GM19324 (cell line): ENCODE measurements at regions not wholly inside any gene's neighbourhood (a gene's known extent, or its start where the extent isn't known, plus 50 kb on each side); places are given as distances from the start of the nearest gene placed in this dataset.
"Not testable (repeated sequence)": the region's sequence is repeated elsewhere in the genome, so short reads cannot be mapped to it uniquely, and the experiment has no call there.

Experiments
- ATAC-seq: cut with Tn5 transposase; IDR thresholded peaks from one replicate; pipeline ENCODE4 v1.9.1; 2021; ENCODE audit warnings: mild to moderate bottlenecking, moderate library complexity; ENCODE audit not compliant: unreplicated experiment, low FRiP score

DNA sequence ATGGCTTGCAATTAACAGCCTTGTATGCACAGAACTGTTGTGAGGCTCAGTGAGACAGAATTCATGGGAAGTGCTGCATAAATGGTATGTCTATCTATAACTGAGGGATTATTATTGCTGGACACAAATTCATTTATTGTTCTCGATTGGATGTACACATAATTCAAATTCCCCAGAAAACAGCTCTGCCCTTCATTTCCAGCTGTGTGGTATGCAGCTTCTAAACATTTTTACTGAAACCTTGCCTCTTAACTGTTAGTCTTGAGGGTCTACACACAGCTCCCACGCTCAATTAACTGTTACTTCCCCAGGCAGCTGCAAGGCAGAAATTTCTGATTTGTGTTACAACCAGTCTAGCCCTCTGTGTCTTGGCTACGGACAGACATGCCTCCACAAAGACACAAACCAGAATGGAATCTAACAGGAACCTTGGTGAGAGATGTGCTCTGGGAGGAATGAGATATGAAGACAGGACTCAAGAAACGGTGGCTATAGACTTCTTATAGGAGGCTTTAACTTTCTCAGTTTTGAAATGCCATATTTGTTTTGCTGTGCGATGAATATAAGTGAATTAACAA is 139.7 kb upstream of the TBL1XR1 start:
- no peak for ATAC-seq

DNA sequence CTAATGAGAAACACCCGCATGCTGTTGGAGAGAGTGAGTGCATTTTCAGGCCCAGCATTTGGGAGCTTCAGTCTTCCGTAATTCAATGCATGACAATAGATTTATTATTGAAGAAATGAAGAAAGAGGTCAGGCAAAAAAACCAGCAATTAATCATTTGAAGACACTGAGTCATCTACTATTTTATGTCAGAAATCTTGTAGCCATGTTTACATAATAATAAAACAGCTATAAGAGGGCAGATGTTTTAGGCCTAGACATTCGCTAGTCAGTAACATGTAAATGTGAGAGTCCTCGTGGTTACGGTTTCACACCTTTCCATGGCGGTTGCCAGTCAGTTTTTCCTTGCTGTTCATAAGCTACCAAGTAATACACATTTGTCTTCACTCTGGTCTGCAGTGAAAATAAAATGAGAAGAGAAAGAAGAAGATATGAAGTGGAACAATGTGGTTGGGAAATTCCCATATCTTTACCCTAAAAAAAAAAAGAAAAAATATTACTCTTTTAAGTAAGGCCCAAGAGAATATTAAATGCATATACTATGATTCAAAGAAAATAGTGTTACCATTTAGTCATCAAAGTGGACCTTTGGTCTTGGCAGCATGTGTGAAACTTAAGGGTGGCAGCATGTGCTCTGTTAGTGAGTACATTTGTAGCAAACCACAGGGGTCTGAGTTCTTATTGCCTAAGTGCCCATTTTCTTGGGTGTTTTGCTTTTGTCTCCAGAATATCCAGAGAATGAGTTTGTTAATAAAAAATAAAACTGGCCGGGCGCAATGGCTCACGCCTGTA is 140.5 kb upstream of the TBL1XR1 start:
- peak; percentile 77 for ATAC-seq

DNA sequence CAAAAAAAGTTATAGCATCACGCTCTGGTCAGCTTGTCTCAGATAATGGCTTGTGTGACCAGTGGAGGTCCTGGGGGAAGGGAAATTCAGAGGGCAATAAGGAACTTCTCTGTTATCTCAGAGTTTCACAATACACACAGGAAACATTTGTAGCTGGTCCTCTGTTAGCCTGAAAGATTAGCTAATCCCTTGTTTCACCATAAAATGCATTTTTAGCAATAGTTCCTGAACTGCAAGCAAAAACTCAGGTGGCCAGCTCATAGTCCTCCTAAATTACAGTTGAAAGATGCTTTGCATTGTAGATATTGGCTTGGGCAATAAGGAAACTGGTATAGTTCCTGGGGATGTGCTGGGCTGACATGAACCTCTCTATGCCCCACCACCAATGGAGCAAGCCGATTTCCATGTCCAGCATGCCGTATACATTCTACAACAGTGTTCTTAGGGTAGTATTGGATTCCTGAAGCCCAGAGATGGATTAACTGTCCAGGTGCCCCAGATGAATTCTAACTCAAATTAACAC is 141.5 kb upstream of the TBL1XR1 start:
- ATAC-seq: no peak

- not testable (repeated sequence) for ATAC-seq
Measured at GRCh38 chr3:177339220-177339703, 142.0 kb upstream of the TBL1XR1 start.

GRCh38 chr3:177340243-177340830 is 143.1 kb upstream of the TBL1XR1 start:
- no peak for ATAC-seq

- ATAC-seq: no peak
Measured at GRCh38 chr3:177341736-177342419, 144.6 kb upstream of the TBL1XR1 start.

DNA sequence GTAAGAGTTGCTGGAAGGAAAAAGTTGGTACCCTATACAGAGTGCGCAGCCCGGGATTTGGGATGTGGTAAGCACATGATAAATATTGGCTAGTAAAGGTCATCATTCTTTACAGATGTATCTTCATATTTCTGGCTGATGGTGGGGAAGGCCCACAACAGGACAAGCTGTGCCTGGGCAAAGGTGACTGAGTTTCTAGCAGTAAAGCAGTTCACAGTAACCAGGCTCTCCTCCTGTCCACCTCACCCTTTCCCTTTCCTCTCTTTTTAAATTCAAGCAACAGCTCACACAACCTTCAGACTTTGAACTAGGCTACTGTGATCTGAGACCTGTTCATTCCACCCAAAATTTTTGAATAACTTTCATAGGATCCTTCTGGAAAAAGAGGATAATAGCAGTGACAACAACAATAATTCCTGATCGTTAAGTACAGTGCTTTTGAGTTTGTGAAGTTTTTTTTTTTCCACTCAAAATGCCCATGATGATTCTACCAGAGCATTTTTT is 145.9 kb upstream of the TBL1XR1 start:
- ATAC-seq: no peak

GRCh38 chr3:177345049-177345972 is 148.0 kb upstream of the TBL1XR1 start:
- no peak for ATAC-seq

GRCh38 chr3:177345973-177346503 is 148.8 kb upstream of the TBL1XR1 start:
- no peak for ATAC-seq

GRCh38 chr3:177346878-177347277 is 149.6 kb upstream of the TBL1XR1 start:
- no peak for ATAC-seq

DNA sequence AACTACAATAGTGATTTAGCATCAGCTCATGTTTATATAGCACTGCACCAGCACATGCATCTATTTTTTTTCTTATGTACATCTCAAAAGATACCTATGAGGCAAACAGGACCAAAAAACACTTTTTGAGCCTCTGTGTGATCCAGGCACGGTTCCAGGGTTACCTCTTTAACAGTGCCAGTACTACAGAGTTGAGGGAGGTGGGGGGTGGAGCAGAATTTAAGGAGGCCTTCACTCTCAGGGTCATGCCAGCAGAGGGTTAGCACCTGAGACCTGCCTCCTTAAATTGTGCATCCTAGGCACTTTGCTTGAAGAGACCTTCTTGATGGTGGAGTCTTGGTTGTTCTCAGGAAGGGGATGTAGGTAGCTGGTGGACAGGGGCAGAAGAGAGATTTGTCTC is 150.3 kb upstream of the TBL1XR1 start:
- ATAC-seq: no peak

GRCh38 chr3:177348974-177349373 is 151.7 kb upstream of the TBL1XR1 start:
- no peak for ATAC-seq

DNA sequence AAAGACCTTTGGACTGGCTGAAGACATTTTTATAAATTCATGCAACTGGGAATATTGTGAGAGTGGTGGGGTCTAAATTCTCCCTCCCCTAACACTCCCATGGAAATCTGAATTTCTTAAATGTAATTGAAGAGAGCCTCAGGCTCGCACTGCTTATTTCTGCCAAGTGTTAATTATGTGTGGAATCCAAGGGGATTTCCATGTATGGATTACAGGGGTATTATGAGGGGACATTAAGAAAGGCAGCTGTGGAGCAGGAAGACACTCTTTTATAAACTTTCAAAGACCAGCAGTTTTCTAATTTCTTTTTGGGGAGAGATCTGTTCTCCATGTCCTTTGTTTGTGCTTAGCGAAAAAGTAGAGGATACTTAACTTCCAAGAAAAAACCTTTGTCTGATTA is 152.1 kb upstream of the TBL1XR1 start:
- ATAC-seq: no peak

- no peak for ATAC-seq
Measured at GRCh38 chr3:177350121-177350520, 152.8 kb upstream of the TBL1XR1 start.

DNA sequence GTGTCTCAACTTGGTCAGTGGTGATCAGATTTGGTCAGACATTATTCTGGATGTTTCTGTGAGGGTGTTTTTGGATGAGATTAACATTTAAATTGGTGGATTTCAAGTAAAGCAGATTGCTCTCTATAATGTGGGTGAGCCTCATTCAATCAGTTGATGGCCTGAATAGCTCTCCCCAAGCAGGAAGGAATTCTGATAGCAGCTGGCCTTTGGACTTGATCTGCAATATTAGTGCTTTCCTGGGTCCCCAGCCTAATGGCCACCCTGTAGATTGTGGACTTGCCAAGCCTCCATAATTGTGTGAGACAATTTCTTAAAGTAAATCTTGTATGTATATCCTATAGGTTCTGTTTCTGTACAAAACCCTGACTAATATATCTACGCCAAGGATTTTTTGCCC is 153.9 kb upstream of the TBL1XR1 start:
- no peak for ATAC-seq

GRCh38 chr3:177351757-177352158 is 154.5 kb upstream of the TBL1XR1 start:
- ATAC-seq: peak; percentile 93

DNA sequence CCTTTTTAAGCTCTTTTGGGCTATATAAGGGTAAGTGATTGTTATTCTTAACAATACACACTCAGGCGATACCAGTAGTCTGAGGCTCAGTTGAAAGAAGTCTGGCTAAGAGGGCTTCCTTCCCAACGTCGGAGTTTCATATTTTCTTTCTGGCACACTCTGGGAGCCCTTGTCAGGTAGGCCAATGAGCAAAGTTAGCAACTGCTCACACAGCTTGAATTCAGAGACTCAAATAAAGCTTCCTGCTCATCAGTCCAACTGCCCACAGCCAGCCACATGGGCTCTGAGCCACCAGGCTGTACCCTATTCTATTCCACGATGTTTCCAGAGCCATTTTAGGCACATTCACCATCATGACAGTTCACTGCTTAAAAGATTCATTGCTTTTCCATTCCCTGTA is 155.1 kb upstream of the TBL1XR1 start:
- no peak for ATAC-seq

GRCh38 chr3:177353140-177353539 is 155.9 kb upstream of the TBL1XR1 start:
- ATAC-seq: no peak

GRCh38 chr3:177353879-177354278 is 156.6 kb upstream of the TBL1XR1 start:
- ATAC-seq: not testable (repeated sequence)
